OCI-LY7 (cell line): ENCODE measurements at regions not wholly inside any gene's neighbourhood (a gene's known extent, or its start where the extent isn't known, plus 50 kb on each side); places are given as distances from the start of the nearest gene placed in this dataset.

Experiments
- CTCF ChIP-seq: fragments of 200-600 bp; sonication (generic); conservative IDR thresholded peaks from 2 replicates; pipeline ENCODE4 v1.5.1; 2014; ENCODE audit warnings: mild to moderate bottlenecking, antibody characterized with exemption, low read length, moderate library complexity, mixed read lengths
- EZH2phosphoT487 ChIP-seq: fragments of 200-600 bp; sonication (generic); IDR thresholded peaks from 2 replicates; pipeline ENCODE4 v1.6.1; 2018; ENCODE audit warnings: low read depth, borderline replicate concordance, mild to moderate bottlenecking, mixed run types, antibody characterized with exemption, low read length, moderate library complexity, mixed read lengths

GRCh38 chr4:45629717-45630116, 494.1 kb downstream of the GABRG1 start:
- no peak for TF ChIP-seq CTCF
- TF ChIP-seq EZH2phosphoT487: no peak
